Esophagus squamous epithelium (tissue), 4 donors: ENCODE measurements at regions not wholly inside any gene's neighbourhood (a gene's known extent, or its start where the extent isn't known, plus 50 kb on each side); places are given as distances from the start of the nearest gene placed in this dataset.

Source experiments
- POLR2A ChIP-seq, 4 donors: fragments of 450-650 bp; IDR thresholded peaks; one replicate each; pipeline ENCODE4 v1.6.1; 2017; ENCODE audit warnings: antibody characterized with exemption in 4 of 4, mild to moderate bottlenecking in 4 of 4, moderate library complexity in 3 of 4
- TF ChIP-seq, protein P1 (sequence below), 6 experiments: fragments of 450-650 bp in 4 of 6; fragments of 200-600 bp in 2 of 6; sonication (generic) in 2 of 6; IDR thresholded peaks; one replicate each; pipeline ENCODE4 v1.5.1; 2016 to 2019; ENCODE audit warnings: antibody characterized with exemption in 6 of 6, mild to moderate bottlenecking in 4 of 6, moderate library complexity in 4 of 6

DNA sequence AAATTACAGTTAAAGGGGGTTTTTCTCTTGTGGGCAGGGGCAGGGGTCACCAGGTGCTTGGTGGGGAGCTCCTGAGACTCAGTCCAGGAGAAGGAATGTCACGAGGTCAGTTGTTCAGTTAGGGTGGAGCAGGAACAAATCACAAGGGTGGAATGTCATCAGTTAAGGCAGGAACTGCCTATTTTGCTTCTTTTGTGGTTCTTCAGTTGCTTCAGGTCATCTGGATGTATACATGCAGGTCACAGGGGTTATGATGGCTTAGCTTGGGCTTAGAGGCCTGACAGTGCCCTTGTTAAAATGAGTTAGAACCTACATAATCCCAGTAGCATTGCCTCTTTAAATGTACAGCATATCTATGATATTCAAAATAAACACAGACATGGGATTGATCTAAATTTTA is 120.2 kb upstream of the CHD2 start:
- TF ChIP-seq, protein P1, sequence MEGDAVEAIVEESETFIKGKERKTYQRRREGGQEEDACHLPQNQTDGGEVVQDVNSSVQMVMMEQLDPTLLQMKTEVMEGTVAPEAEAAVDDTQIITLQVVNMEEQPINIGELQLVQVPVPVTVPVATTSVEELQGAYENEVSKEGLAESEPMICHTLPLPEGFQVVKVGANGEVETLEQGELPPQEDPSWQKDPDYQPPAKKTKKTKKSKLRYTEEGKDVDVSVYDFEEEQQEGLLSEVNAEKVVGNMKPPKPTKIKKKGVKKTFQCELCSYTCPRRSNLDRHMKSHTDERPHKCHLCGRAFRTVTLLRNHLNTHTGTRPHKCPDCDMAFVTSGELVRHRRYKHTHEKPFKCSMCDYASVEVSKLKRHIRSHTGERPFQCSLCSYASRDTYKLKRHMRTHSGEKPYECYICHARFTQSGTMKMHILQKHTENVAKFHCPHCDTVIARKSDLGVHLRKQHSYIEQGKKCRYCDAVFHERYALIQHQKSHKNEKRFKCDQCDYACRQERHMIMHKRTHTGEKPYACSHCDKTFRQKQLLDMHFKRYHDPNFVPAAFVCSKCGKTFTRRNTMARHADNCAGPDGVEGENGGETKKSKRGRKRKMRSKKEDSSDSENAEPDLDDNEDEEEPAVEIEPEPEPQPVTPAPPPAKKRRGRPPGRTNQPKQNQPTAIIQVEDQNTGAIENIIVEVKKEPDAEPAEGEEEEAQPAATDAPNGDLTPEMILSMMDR (IDR thresholded peaks at IDR 0.05): no peak
- no peak for TF ChIP-seq POLR2A (IDR thresholded peaks at IDR 0.05)
